B cell (primary cell): ENCODE measurements at regions not wholly inside any gene's neighbourhood (a gene's known extent, or its start where the extent isn't known, plus 50 kb on each side); places are given as distances from the start of the nearest gene placed in this dataset.

ENCODE experiments used
- ATAC-seq: fragments of 200-7000 bp; cut with Tn5 transposase; one replicate; pipeline ENCODE4 v1.10.0; 2021; ENCODE audit warnings: low read depth, mild to moderate bottlenecking, moderate number of reproducible peaks, moderate library complexity
- CTCF ChIA-PET: fragments of 350-600 bp; sonication (Branson Sonifier 250); formaldehyde crosslinking; loops from one replicate; lab custom pipeline; 2021; ENCODE audit warnings: antibody characterized with exemption, inconsistent platforms; lab: Charles Lee
- POLR2A ChIA-PET: fragments of 350-600 bp; sonication (Branson Sonifier 250); formaldehyde crosslinking; loops from one replicate; lab custom pipeline; 2021; ENCODE audit warnings: antibody characterized with exemption; lab: Charles Lee
- DNase-seq: peaks from one replicate; pipeline ENCODE4 v3.0.0; 2013
- H2AFZ ChIP-seq: 2 replicates; pipeline ENCODE4 v1.6.1; 2012; ENCODE audit warnings: mild to moderate bottlenecking, low read depth, low read length; ENCODE audit not compliant: insufficient read depth, poor library complexity, severe bottlenecking
- H3K27ac ChIP-seq, 2 donors: 1 replicate in 1 of 2; 2 replicates in 1 of 2; pipeline ENCODE4 v1.5.1; 2012 to 2013; ENCODE audit warnings: low read length in 2 of 2, mild to moderate bottlenecking in 2 of 2, moderate library complexity in 1 of 2
- H3K27me3 ChIP-seq, 4 experiments: fragments of 200-600 bp in 1 of 4; sonication (generic) in 1 of 4; replicated peaks in 1 of 4; 1 replicate in 2 of 4; 2 replicates in 2 of 4; pipeline versions ENCODE4 v1.6.1 to v1.7.0; 2013 to 2016; ENCODE audit warnings: low read length in 3 of 4, mild to moderate bottlenecking in 2 of 4, mixed read lengths in 1 of 4, moderate library complexity in 1 of 4; ENCODE audit not compliant: insufficient read depth in 4 of 4, control insufficient read depth in 3 of 4; ENCODE audit errors: control extremely low read depth in 1 of 4
- H3K36me3 ChIP-seq, 2 experiments: replicated peaks in 1 of 2; 1 replicate in 1 of 2; 2 replicates in 1 of 2; pipeline versions ENCODE4 v1.6.1 to v1.7.1; 2013; ENCODE audit warnings: low read length in 1 of 2; ENCODE audit not compliant: insufficient read depth in 2 of 2, control insufficient read depth in 1 of 2; ENCODE audit errors: control extremely low read depth in 1 of 2, extremely low read depth in 1 of 2
- H3K4me1 ChIP-seq, 2 donors: fragments of 200-600 bp in 1 of 2; sonication (generic) in 1 of 2; 1 replicate in 1 of 2; 2 replicates in 1 of 2; pipeline versions ENCODE4 v1.5.1 to v1.6.1; 2013 to 2017; ENCODE audit warnings: low read length in 2 of 2; ENCODE audit not compliant: control insufficient read depth in 2 of 2, insufficient read depth in 2 of 2
- H3K4me2 ChIP-seq: replicated peaks from 2 replicates; pipeline ENCODE3; 2012; ENCODE audit warnings: mild to moderate bottlenecking, low read depth, low read length; ENCODE audit not compliant: poor library complexity, severe bottlenecking
- H3K4me3 ChIP-seq, 5 experiments: fragments of 200-600 bp in 1 of 5; sonication (generic) in 1 of 5; 1 replicate in 3 of 5; 2 replicates in 2 of 5; pipeline versions ENCODE4 v1.5.1 to v1.7.0; 2011 to 2016; ENCODE audit warnings: low read length in 4 of 5, mild to moderate bottlenecking in 4 of 5, low read depth in 2 of 5, control low read depth in 1 of 5, moderate library complexity in 1 of 5; ENCODE audit not compliant: insufficient read depth in 1 of 5; ENCODE audit errors: control extremely low read depth in 1 of 5, extremely low read depth in 1 of 5
- H3K79me2 ChIP-seq: fragments of 200-600 bp; sonication (generic); one replicate; pipeline ENCODE4 v1.6.0; 2016; ENCODE audit warnings: low read length; ENCODE audit not compliant: control insufficient read depth, insufficient read depth
- H3K9ac ChIP-seq: fragments of 200-600 bp; sonication (generic); 2 replicates; pipeline ENCODE4 v1.6.1; 2017; ENCODE audit warnings: mild to moderate bottlenecking, low read length, moderate library complexity
- H3K9me3 ChIP-seq, 3 donors: one replicate each; pipeline versions ENCODE4 v1.6.1 to v1.7.1; 2013; ENCODE audit warnings: low read length in 2 of 3; ENCODE audit not compliant: control insufficient read depth in 2 of 3, insufficient read depth in 1 of 3; ENCODE audit errors: control extremely low read depth in 1 of 3
- H4K20me1 ChIP-seq: 2 replicates; pipeline ENCODE4 v1.6.0; 2012; ENCODE audit warnings: mild to moderate bottlenecking, low read length; ENCODE audit not compliant: insufficient read depth, control insufficient read depth, poor library complexity, severe bottlenecking
- H3K27ac Mint-ChIP-seq: one replicate; pipeline ENCODE4 v1.8.0; 2021; ENCODE audit warnings: mixed read lengths
- H3K27me3 Mint-ChIP-seq: one replicate; pipeline ENCODE4 v1.8.0; 2021; ENCODE audit warnings: mixed read lengths
- H3K4me1 Mint-ChIP-seq: one replicate; pipeline ENCODE4 v1.8.0; 2021; ENCODE audit warnings: mixed read lengths
- H3K4me3 Mint-ChIP-seq: one replicate; pipeline ENCODE4 v1.8.0; 2021; ENCODE audit warnings: mixed read lengths
- H3K9me3 Mint-ChIP-seq: one replicate; pipeline ENCODE4 v1.8.0; 2022; ENCODE audit warnings: mixed read lengths; ENCODE audit not compliant: insufficient read depth
- CTCF ChIP-seq: fragments of 200-600 bp; IDR thresholded peaks from one replicate; pipeline ENCODE4 v1.8.0; 2022; ENCODE audit warnings: antibody characterized with exemption, mild to moderate bottlenecking
- EZH2 ChIP-seq: IDR thresholded peaks from 2 replicates; pipeline ENCODE4 v1.6.1; 2012; ENCODE audit warnings: borderline replicate concordance, low read depth, mild to moderate bottlenecking, moderate library complexity, low read length; ENCODE audit not compliant: insufficient read depth, poor library complexity, severe bottlenecking
- WGBS: methylation state at CpG from one replicate; pipeline ENCODE4 v1.1.5; 2013; ENCODE audit warnings: missing lambda C conversion rate; ENCODE audit not compliant: insufficient coverage; 5-methylcytosine and 5-hydroxymethylcytosine counted together
- intact Hi-C: fragments of 100-400 bp; cut with micrococcal nuclease; formaldehyde crosslinking; loops from one replicate; pipeline ENCODE4 v1.10.0; 2022

DNA sequence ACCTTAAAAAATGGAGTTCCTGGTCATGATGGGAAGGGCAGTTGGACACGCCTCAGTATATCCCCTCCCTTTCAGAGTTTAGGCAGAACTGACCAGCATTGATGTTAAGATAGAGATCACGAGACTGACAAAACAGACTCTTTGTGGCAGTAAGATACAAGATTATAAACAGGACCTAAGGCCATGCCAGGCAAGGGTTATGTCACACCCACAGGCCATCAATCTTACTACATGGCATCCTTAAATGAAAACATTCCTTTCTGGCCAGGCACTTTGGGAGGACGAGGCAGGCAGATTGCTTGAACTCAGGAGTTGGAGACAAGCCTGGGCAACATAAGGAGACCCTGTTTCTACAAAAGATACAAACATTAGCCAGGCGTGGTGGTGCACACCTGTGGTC lies 129.3 kb upstream of the MLN start:
- 93% methylated on average over 3 of the region's 4 CpGs for WGBS
- ATAC-seq (no peak), DNase-seq (no peak)
- Histone ChIP-seq H3K4me1 (no peaks in the 10 kb centered on the region), H2AFZ (no peak overlapping the region), H3K4me2 (no peak overlapping the region), H3K79me2 (no peaks in the 10 kb centered on the region), H3K27me3 (peaks cover 0 to 2% (median 0%) of the 10 kb centered on the region in 4 experiments), H3K9ac (no peak overlapping the region), H3K36me3 (no peaks in the 10 kb centered on the region), H4K20me1 (no peaks in the 10 kb centered on the region), H3K27ac (no peak overlapping the region), H3K9me3 (no peaks in the 10 kb centered on the region), H3K4me3 (no peak overlapping the region)
- Mint-ChIP-seq H3K27ac (no peak overlapping the region), H3K4me3 (no peak overlapping the region), H3K9me3 (peaks cover 4% of the 10 kb centered on the region), H3K27me3 (peaks cover 21% of the 10 kb centered on the region), H3K4me1 (peaks cover 7% of the 10 kb centered on the region)
- intact Hi-C loops: loop anchor here (5.0 kb wide), 1 partner anchor 514 kb away; no protein-coding TSS in a partner anchor
- ChIA-PET CTCF (no interaction called here), POLR2A (no interaction called here)
- TF ChIP-seq CTCF: no peak
- no peak for TF ChIP-seq EZH2

- Mint-ChIP-seq H3K4me3 (no peak overlapping the region), H3K4me1 (peaks cover 7% of the 10 kb centered on the region), H3K27me3 (peaks cover 15% of the 10 kb centered on the region), H3K9me3 (no peaks in the 10 kb centered on the region), H3K27ac (no peak overlapping the region)
- Histone ChIP-seq H3K4me2 (no peak overlapping the region), H3K4me1 (no peaks in the 10 kb centered on the region), H3K4me3 (no peak overlapping the region), H3K9ac (no peak overlapping the region), H3K27me3 (no peaks in the 10 kb centered on the region), H4K20me1 (no peaks in the 10 kb centered on the region), H3K79me2 (no peaks in the 10 kb centered on the region), H3K36me3 (no peaks in the 10 kb centered on the region), H3K27ac (no peak overlapping the region), H3K9me3 (no peaks in the 10 kb centered on the region), H2AFZ (no peak overlapping the region)
- ChIA-PET POLR2A (no interaction called here), CTCF (no interaction called here)
- ATAC-seq: no peak
- WGBS: 86% methylated on average over 2 of the region's 3 CpGs
- no peak for DNase-seq
- intact Hi-C loops: loop anchor here (5.0 kb wide), 1 partner anchor 516 kb away; no protein-coding TSS in a partner anchor
- no peak for TF ChIP-seq CTCF
- no peak for TF ChIP-seq EZH2
These were observed 128.0 kb upstream of the MLN start for GRCh38 chr6:33931799-33932198.
